ENCODE measurements at regions not wholly inside any gene's neighbourhood (a gene's known extent, or its start where the extent isn't known, plus 50 kb on each side); places are given as distances from the start of the nearest gene placed in this dataset.
"Not testable (repeated sequence)": the region's sequence is repeated elsewhere in the genome, so short reads cannot be mapped to it uniquely, and the experiment has no call there.

GRCh38 chr6:14294270-14294951, 176.8 kb downstream of the CD83 start:
- Histone ChIP-seq H3K9me3 (ENCODE audit: control insufficient read depth, insufficient read depth, low read depth, low read length) (no peaks in the 10 kb centered on the region), H3K4me3 (ENCODE audit: low read depth in 2 of 2, low read length in 2 of 2) (no peak overlapping the region), H3K4me1 (ENCODE audit: control insufficient read depth, insufficient read depth, low read length) (no peaks in the 10 kb centered on the region), H3K27ac (ENCODE audit: low read length) (no peak overlapping the region), H3K27me3 (ENCODE audit: control insufficient read depth, insufficient read depth, low read length) (peaks cover 9% of the 10 kb centered on the region), H3K36me3 (ENCODE audit: control insufficient read depth, insufficient read depth, low read length) (no peaks in the 10 kb centered on the region)
- ATAC-seq (no peak), DNase-seq (ENCODE audit: low read depth, low spot score) (no peak)
- ChIA-PET POLR2A (no interaction called here), CTCF (interaction anchor here (0.5 kb wide), 1 partner anchor 46 kb away, joined by 3 read pairs; no protein-coding TSS in a partner anchor)
- in situ Hi-C loops (cut with HindIII; ENCODE audit: low pct_unique_long_range_greater_than_20kb, low sequenced_read_pairs) = no loop called here
- TF ChIP-seq TCF7L2 (IDR thresholded peaks at IDR 0.05; ENCODE audit: low read depth, low read length) (no peak), CTCF (IDR thresholded peaks at IDR 0.05) (no peak), POLR2AphosphoS5 (IDR thresholded peaks at IDR 0.05; ENCODE audit: low read depth, low read length) (no peak), SIN3A (IDR thresholded peaks at IDR 0.05; ENCODE audit: borderline replicate concordance, insufficient read depth, low read depth, low read length) (no peak), REST (IDR thresholded peaks at IDR 0.05; ENCODE audit: insufficient read depth in 1 of 2, low read depth in 2 of 2, low read length in 1 of 2) (no peak)
- BruUV-seq (replicated peaks) = no TSS peak
- intact Hi-C loops (cut with micrococcal nuclease; ENCODE audit: unreplicated experiment) = no loop called here

- in situ Hi-C loops (cut with HindIII; ENCODE audit: low pct_unique_long_range_greater_than_20kb, low sequenced_read_pairs) = not testable (repeated sequence)
Observed at GRCh38 chr6:14296698-14297097, 179.1 kb downstream of the CD83 start.

GRCh38 chr6:14297118-14297517, 179.5 kb downstream of the CD83 start:
- CTCF ChIA-PET; ATAC-seq; H3K4me1 ChIP-seq (ENCODE audit: control insufficient read depth, insufficient read depth, low read length); H3K27me3 ChIP-seq (ENCODE audit: control insufficient read depth, insufficient read depth, low read length); H3K9me3 ChIP-seq (ENCODE audit: control insufficient read depth, insufficient read depth, low read depth, low read length); intact Hi-C loops (cut with micrococcal nuclease; ENCODE audit: unreplicated experiment); POLR2A ChIA-PET; H3K36me3 ChIP-seq (ENCODE audit: control insufficient read depth, insufficient read depth, low read length); in situ Hi-C loops (cut with HindIII; ENCODE audit: low pct_unique_long_range_greater_than_20kb, low sequenced_read_pairs); BruUV-seq (replicated peaks); H3K4me3 ChIP-seq (ENCODE audit: low read depth in 2 of 2, low read length in 2 of 2); H3K27ac ChIP-seq (ENCODE audit: low read length); DNase-seq (ENCODE audit: low read depth, low spot score): not testable (repeated sequence)

More at GRCh38 chr6:14296698-14297097, 179.1 kb downstream of the CD83 start:
- H3K9me3 ChIP-seq (ENCODE audit: control insufficient read depth, insufficient read depth, low read depth, low read length); BruUV-seq (replicated peaks); H3K27me3 ChIP-seq (ENCODE audit: control insufficient read depth, insufficient read depth, low read length); H3K4me3 ChIP-seq (ENCODE audit: low read depth in 2 of 2, low read length in 2 of 2); H3K27ac ChIP-seq (ENCODE audit: low read length); H3K36me3 ChIP-seq (ENCODE audit: control insufficient read depth, insufficient read depth, low read length); DNase-seq (ENCODE audit: low read depth, low spot score); CTCF ChIA-PET; H3K4me1 ChIP-seq (ENCODE audit: control insufficient read depth, insufficient read depth, low read length); POLR2A ChIA-PET; intact Hi-C loops (cut with micrococcal nuclease; ENCODE audit: unreplicated experiment); ATAC-seq: not testable (repeated sequence)

- H3K36me3 ChIP-seq (ENCODE audit: control insufficient read depth, insufficient read depth, low read length); BruUV-seq (replicated peaks); ATAC-seq; in situ Hi-C loops (cut with HindIII; ENCODE audit: low pct_unique_long_range_greater_than_20kb, low sequenced_read_pairs); POLR2A ChIA-PET; intact Hi-C loops (cut with micrococcal nuclease; ENCODE audit: unreplicated experiment); DNase-seq (ENCODE audit: low read depth, low spot score); H3K27me3 ChIP-seq (ENCODE audit: control insufficient read depth, insufficient read depth, low read length); H3K27ac ChIP-seq (ENCODE audit: low read length); H3K4me1 ChIP-seq (ENCODE audit: control insufficient read depth, insufficient read depth, low read length); CTCF ChIA-PET; H3K9me3 ChIP-seq (ENCODE audit: control insufficient read depth, insufficient read depth, low read depth, low read length); H3K4me3 ChIP-seq (ENCODE audit: low read depth in 2 of 2, low read length in 2 of 2): not testable (repeated sequence)
Observed at GRCh38 chr6:14300189-14300588, 182.6 kb downstream of the CD83 start.

- ATAC-seq; H3K4me1 ChIP-seq (ENCODE audit: control insufficient read depth, insufficient read depth, low read length); H3K27me3 ChIP-seq (ENCODE audit: control insufficient read depth, insufficient read depth, low read length); CTCF ChIA-PET; POLR2A ChIA-PET; intact Hi-C loops (cut with micrococcal nuclease; ENCODE audit: unreplicated experiment); H3K27ac ChIP-seq (ENCODE audit: low read length); H3K4me3 ChIP-seq (ENCODE audit: low read depth in 2 of 2, low read length in 2 of 2); BruUV-seq (replicated peaks); H3K36me3 ChIP-seq (ENCODE audit: control insufficient read depth, insufficient read depth, low read length); in situ Hi-C loops (cut with HindIII; ENCODE audit: low pct_unique_long_range_greater_than_20kb, low sequenced_read_pairs); H3K9me3 ChIP-seq (ENCODE audit: control insufficient read depth, insufficient read depth, low read depth, low read length); DNase-seq (ENCODE audit: low read depth, low spot score): not testable (repeated sequence)
Observed at GRCh38 chr6:14300721-14301120, 183.1 kb downstream of the CD83 start.
